VCaP (cell line): ENCODE measurements at regions not wholly inside any gene's neighbourhood (a gene's known extent, or its start where the extent isn't known, plus 50 kb on each side); places are given as distances from the start of the nearest gene placed in this dataset.

ENCODE experiments used
- H3K27ac ChIP-seq: fragments of 450-650 bp; 2 replicates; pipeline ENCODE4 v1.5.1; 2017
- CTCF ChIP-seq: fragments of 450-650 bp; conservative IDR thresholded peaks from 2 replicates; pipeline ENCODE4 v1.5.1; 2017; ENCODE audit warnings: mild to moderate bottlenecking, moderate library complexity

GRCh38 chr1:106978477-106979322, 77.8 kb upstream of the PRMT6 start:
- H3K27ac ChIP-seq = no peak overlapping the region
- no peak for TF ChIP-seq CTCF

- TF ChIP-seq CTCF = no peak
Measured at GRCh38 chr1:106979371-106979770, 77.1 kb upstream of the PRMT6 start.

GRCh38 chr1:106980121-106980520, 76.4 kb upstream of the PRMT6 start:
- TF ChIP-seq CTCF = no peak
- no peak overlapping the region for H3K27ac ChIP-seq

More at GRCh38 chr1:106979371-106979770, 77.1 kb upstream of the PRMT6 start:
- H3K27ac ChIP-seq = no peak overlapping the region

- no peak for TF ChIP-seq CTCF
- no peak overlapping the region for H3K27ac ChIP-seq
Measured at GRCh38 chr1:106984801-106985200, 71.7 kb upstream of the PRMT6 start.

GRCh38 chr1:106986603-106987002, 69.9 kb upstream of the PRMT6 start:
- no peak overlapping the region for H3K27ac ChIP-seq
- TF ChIP-seq CTCF = no peak

GRCh38 chr1:106995970-106996369, 60.5 kb upstream of the PRMT6 start:
- no peak for TF ChIP-seq CTCF

GRCh38 chr1:106998431-106999002, 58.0 kb upstream of the PRMT6 start:
- H3K27ac ChIP-seq = peak overlapping the region; percentile 55
- TF ChIP-seq CTCF = no peak

More at GRCh38 chr1:106995970-106996369, 60.5 kb upstream of the PRMT6 start:
- H3K27ac ChIP-seq = peak overlapping the region; percentile 23
